EL (cell line): ENCODE measurements at regions not wholly inside any gene's neighbourhood (a gene's known extent, or its start where the extent isn't known, plus 50 kb on each side); places are given as distances from the start of the nearest gene placed in this dataset.
A peak's percentile ranks its signal among the peaks of the same experiment; 100 is the strongest.

Experiments
- DNase-seq: peaks from one replicate; pipeline ENCODE4 v3.0.0-alpha.2; 2016

GRCh38 chr1:175894581-175894980, 151.2 kb upstream of the TNR start:
- DNase-seq: no peak

GRCh38 chr1:175893192-175893591, 149.8 kb upstream of the TNR start:
- no peak for DNase-seq

DNA sequence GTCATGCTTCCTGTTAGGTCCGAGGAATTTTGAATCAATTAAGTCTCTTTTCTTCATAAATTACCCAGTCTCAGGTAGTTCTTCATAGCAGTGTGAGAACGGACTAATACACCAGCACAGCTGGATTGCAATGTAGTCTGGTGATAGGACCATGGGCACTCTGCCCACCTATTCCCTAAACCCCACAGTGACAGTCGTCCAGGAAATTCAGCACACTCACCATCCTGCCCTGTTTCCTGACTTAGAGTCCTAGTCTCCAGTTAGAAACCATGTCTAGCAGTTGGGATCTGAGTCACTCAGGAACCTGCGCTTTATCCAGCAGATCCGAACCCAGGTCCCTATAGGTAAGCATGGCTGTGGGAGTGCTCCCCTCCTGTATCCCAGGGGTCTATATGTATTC, 149.3 kb upstream of the TNR start:
- DNase-seq: no peak

DNA sequence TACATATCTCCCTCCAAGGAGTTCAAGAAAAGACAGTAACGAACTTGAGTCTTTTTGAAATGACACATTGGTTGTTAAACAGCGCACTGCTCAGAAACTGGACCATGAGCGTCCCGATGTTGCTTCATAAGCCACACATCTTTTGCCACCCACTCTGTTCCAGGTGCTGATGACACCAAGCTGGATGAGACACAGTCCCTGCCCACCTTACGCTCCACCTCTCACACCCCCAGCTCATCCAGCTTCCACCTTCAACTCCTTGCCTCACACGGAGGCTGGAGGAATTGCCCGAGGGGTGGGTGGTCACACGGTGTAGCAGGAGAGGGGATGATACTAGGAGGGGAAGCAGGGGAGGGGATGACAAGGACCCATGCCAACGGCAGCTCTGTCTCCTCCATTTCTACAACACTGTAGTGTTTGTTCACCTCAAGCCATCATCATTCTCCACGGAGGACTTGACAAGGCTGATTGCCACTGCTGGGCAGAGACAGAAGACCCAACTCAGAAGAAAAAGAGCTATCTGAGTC, 148.5 kb upstream of the TNR start:
- DNase-seq: no peak

DNA sequence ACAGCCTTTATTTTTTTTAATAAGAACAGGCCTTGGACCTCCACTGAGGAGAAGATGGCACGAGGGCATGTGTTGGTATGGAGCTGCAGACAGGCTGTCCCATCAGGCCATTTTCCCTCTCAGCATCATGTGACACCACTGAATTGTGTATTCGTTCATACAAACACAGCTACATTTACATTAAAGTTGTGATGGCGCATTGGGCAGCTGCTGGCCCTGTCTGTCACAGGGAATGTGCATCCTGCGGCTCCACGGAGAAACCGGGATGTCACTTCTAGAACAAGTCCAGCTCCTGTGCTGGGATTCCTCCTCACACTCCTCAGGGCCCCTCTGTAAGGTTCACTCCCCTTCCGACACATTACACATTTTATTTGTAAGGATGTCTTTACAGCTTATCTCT, 147.6 kb upstream of the TNR start:
- no peak for DNase-seq

- DNase-seq: no peak
These were observed 146.5 kb upstream of the TNR start for GRCh38 chr1:175889848-175890247.

GRCh38 chr1:175888996-175889395, 145.6 kb upstream of the TNR start:
- no peak for DNase-seq

- DNase-seq: peak; percentile 40
These were observed 144.6 kb upstream of the TNR start for GRCh38 chr1:175887981-175888428.

GRCh38 chr1:175887521-175887920, 144.1 kb upstream of the TNR start:
- no peak for DNase-seq

GRCh38 chr1:175885326-175885725, 141.9 kb upstream of the TNR start:
- DNase-seq: no peak

- no peak for DNase-seq
These were observed 141.0 kb upstream of the TNR start for GRCh38 chr1:175884369-175884768.

DNA sequence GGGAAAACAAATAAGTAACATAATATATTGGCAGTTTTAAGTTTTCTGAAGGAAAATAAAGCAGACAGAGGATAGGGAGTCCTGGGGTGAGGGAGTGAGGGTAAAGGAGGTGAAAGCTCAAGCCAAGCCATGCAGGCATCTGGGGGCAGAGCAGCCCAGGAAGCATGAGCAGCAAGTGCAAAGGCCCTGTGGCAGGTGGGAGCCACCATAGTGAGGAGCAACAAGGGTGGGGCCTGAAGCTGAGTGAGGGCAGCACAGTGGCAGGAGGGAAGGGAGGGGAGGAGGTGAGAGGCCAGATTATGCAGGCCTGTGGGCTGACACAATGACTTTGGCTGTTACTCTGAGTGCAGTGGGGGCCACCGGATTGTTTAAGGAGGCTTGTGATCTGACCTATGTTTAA, 138.8 kb upstream of the TNR start:
- DNase-seq: no peak

DNA sequence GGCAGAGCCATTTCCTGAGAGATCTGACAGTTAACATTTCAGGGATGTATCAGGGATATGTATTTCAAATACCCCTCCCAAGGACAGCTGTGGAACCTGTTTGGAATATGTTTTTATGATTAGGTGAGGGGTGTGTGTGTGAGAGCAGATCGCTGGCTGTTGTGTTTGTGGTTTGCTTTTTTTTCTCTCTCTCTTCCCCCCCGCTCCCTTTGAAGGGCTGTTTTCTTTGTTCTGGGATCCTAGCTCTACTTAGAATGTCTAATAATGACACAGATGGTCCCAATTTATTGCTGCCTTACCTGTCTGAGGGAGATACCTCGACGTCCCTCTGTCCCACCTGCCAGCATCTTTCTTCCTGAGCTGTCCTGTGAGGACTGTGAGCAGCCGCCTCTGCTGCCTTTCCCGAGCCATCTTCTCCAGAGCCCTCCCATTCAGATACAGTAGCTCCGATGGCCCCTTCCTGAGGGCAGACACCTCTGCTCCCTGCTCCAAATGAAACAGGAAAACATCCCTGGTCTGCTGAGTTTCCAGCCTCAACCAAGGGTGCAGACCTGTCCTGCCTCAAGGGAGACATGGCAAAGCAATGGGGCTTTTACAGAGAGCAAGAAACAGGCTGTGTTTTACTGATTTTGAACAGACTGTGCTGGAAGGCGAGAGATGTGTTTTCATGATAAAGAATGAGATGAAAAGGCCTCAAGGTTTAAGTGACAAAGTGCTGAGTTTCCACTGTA, 138.0 kb upstream of the TNR start:
- no peak for DNase-seq

DNA sequence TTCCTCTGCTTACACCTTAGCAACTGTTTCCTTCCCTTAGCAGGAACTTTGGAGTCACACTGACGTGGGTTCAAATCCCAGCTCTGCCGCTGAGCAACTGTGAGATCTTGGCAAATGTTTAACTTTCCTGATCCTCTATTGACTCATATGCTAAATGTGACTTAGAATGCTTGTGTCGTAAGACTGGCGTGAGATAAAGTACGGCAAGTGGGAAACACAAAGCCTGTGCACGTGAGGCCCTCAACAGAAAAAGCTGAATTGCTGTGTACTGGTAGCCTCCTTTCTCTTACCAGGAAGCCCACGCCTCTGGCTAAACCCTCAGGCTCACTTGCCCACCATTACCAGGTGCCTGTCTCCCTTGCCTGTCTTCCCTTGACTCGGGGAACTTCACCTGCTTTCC, 135.4 kb upstream of the TNR start:
- no peak for DNase-seq

- no peak for DNase-seq
These were observed 134.7 kb upstream of the TNR start for GRCh38 chr1:175877939-175878737.

DNA sequence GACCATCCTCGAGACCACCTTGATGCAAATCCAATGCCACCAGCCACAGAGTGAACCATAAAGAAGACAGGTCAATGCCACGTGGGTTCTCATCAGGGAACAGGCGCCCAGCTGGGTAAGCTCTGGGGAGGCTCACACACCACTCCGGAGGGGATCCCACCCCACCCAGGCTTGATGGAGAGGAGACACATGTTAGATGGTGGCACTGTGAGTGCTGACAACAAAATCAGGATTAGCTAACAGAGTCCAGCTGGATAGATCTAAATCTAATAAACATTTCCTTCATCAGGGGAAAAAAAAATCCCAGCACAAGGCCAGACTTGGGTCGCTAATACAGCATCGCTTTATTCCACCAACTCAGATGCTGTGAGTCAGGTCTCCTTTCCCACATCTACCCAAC, 132.2 kb upstream of the TNR start:
- DNase-seq: no peak

- no peak for DNase-seq
These were observed 130.7 kb upstream of the TNR start for GRCh38 chr1:175874081-175874480.

DNA sequence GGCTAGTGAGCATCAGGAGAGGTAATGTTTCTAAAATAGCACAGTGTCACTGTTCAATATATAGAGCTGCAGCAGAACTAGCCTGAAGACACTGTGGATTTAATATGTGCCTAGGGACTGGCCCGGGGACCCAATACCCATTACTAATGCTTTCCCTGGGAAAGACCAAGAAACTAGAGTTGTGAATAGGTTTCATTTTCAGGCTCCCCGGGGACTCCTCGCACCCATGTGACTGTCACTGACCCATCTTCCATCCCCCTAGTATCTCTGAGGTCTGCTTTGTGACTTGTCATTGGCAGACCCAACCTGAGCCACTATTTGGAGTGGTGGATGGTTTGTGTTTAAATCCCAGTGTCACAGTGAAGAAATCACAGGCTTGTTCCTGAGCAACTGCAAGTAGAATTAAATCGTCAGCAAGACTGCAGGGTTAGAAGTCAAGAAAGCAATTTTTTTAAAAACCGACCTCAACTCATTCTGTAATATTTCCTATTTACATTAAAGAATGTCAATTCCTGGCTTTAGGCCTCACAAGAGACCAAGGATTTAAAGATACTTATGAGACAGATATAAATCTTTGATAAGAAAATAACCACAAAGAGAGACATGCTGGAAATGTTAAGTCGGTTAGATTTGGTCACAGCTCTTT, 130.0 kb upstream of the TNR start:
- no peak for DNase-seq

GRCh38 chr1:175872588-175872987, 129.2 kb upstream of the TNR start:
- no peak for DNase-seq

DNA sequence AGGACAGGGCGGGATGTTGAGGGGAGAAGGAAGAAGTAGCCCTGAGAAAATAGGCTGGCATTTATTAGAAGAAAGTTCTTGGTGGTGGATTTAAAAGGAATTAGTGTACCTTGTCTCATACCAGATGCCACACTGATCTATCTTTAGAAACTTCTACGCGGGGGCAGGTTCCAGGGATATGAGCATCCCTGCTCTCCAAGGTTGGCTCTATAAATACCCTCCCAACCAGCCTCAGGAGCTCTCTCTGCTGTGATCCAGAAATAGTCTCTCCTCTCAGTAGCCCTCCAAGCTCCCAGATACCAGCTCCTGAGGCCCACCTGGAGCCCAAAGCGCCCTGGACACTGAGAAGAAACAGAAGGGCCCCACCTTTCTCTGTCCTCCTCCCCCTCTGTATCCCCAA, 128.3 kb upstream of the TNR start:
- DNase-seq: no peak

DNA sequence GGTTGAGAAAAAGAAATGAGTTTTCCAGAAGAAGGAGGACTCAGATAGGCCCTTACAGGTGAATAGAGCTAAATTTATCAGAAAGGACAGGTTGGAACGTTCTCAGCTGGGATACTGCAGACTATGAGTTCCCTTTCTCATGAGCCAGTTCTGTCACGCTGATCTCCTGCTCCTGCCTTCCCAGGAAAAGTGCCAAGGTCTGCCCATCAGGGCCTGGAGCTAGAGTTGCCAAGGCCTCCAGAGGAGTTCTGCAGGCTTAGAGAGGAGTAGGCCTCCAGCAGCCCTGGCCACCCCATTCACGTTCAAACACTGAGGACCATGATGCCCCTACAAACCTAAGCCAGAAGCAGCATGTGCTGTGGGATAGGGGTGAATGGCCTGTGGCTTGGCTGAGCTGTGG, 126.8 kb upstream of the TNR start:
- DNase-seq: no peak

GRCh38 chr1:175866776-175867175, 123.4 kb upstream of the TNR start:
- no peak for DNase-seq

DNA sequence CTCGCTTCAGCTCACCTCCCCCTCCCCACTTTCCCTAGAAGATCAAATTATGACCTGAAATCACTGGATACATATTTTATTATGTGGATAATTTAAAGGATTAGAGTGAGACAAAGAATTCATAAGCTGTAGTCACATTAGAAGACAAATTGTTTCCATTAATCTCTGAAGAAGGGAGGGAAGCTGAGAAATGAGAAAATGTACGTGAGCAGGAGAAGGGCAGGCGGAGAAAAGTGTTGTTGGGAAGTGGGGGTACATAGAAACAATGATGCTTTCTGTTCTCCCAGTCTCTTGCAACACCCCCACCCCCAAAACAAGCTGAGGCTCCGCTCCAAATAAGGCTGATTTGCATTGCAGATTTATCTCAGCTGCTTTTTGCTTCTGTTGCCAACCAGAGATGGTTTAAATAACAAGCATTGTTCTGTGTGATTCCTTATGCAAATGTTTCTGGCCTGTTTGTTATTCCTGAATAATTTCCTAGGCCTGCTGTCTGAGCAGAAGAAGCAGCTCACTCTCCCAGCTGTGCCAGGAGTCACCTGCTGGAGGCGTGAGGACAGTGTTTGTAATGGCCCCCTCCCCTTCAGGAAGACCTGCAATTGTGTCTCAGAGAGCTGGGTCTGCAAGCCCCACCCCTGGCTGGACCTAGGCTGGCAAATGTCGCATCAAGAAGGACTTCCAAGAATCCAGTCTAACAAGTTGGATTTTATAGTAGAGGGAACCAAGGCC, 121.8 kb upstream of the TNR start:
- no peak for DNase-seq
